HEK293 (cell line): ENCODE measurements at regions not wholly inside any gene's neighbourhood (a gene's known extent, or its start where the extent isn't known, plus 50 kb on each side); places are given as distances from the start of the nearest gene placed in this dataset.

ENCODE experiments used
- CTCF ChIA-PET: fragments of 350-600 bp; formaldehyde crosslinking; extraction: SDS; loops from one replicate; lab custom pipeline; 2021; ENCODE audit warnings: antibody characterized with exemption; lab: Yijun Ruan, JAX
- POLR2A ChIA-PET: fragments of 300-600 bp; formaldehyde crosslinking; extraction: SDS; loops from one replicate; lab custom pipeline; 2020; ENCODE audit warnings: antibody characterized with exemption, inconsistent platforms; lab: Yijun Ruan, JAX
- H3K27ac ChIP-seq: fragments of 200-500 bp; sonication (Bioruptor generic); 2 replicates; pipeline ENCODE4 v1.5.1; 2014; ENCODE audit warnings: low read depth, low read length, control low read depth, inconsistent platforms; ENCODE audit errors: extremely low read depth
- H3K36me3 ChIP-seq, 2 experiments: fragments of 200-500 bp in 1 of 2; sonication (Bioruptor generic) in 1 of 2; 1 replicate in 1 of 2; 2 replicates in 1 of 2; pipeline ENCODE4 v1.5.1; 2014 to 2017; ENCODE audit warnings: inconsistent platforms in 2 of 2, low read length in 2 of 2; ENCODE audit not compliant: control insufficient read depth in 2 of 2, insufficient read depth in 1 of 2
- H3K4me1 ChIP-seq: fragments of 200-500 bp; sonication (Bioruptor generic); 2 replicates; pipeline ENCODE4 v1.5.1; 2014; ENCODE audit warnings: mild to moderate bottlenecking, low read length, inconsistent platforms; ENCODE audit not compliant: control insufficient read depth, insufficient read depth
- H3K4me3 ChIP-seq: 2 replicates; pipeline ENCODE4 v1.5.1; 2011; ENCODE audit warnings: low read depth, mild to moderate bottlenecking, control low read depth, low read length, moderate library complexity
- H3K9me3 ChIP-seq: fragments of 200-500 bp; sonication (Bioruptor generic); 2 replicates; pipeline ENCODE4 v1.5.1; 2014; ENCODE audit warnings: low read depth, low read length, inconsistent platforms; ENCODE audit not compliant: control insufficient read depth, insufficient read depth
- BCL11A ChIP-seq: fragments of 450-650 bp; formaldehyde crosslinking; IDR thresholded peaks from 2 replicates; pipeline ENCODE4 v1.5.1; 2016; ENCODE audit warnings: low read depth, missing biosample characterization, missing genetic modification characterization
- HIC1 ChIP-seq: fragments of 450-650 bp; formaldehyde crosslinking; IDR thresholded peaks from 2 replicates; pipeline ENCODE4 v1.5.1; 2016; ENCODE audit warnings: missing biosample characterization, missing genetic modification characterization
- KLF7 ChIP-seq: fragments of 450-650 bp; formaldehyde crosslinking; IDR thresholded peaks from 2 replicates; pipeline ENCODE4 v1.5.1; 2016; ENCODE audit warnings: missing biosample characterization, missing genetic modification characterization, borderline replicate concordance
- PATZ1 ChIP-seq: fragments of 450-650 bp; formaldehyde crosslinking; IDR thresholded peaks from 2 replicates; pipeline ENCODE4 v1.5.1; 2016; ENCODE audit warnings: missing biosample characterization, missing genetic modification characterization
- SETDB1 ChIP-seq: IDR thresholded peaks from one replicate; pipeline ENCODE4 v1.6.1; 2017; ENCODE audit warnings: mild to moderate bottlenecking, low read length, moderate library complexity, mixed read lengths; ENCODE audit not compliant: insufficient read length
- SP7 ChIP-seq: fragments of 450-650 bp; formaldehyde crosslinking; IDR thresholded peaks from 2 replicates; pipeline ENCODE4 v1.5.1; 2016; ENCODE audit warnings: missing biosample characterization, missing genetic modification characterization
- WT1 ChIP-seq: fragments of 450-650 bp; formaldehyde crosslinking; IDR thresholded peaks from 2 replicates; pipeline ENCODE4 v1.5.1; 2016; ENCODE audit warnings: missing biosample characterization, missing genetic modification characterization
- YY2 ChIP-seq: fragments of 450-650 bp; formaldehyde crosslinking; IDR thresholded peaks from 2 replicates; pipeline ENCODE4 v1.5.1; 2016; ENCODE audit warnings: missing biosample characterization, missing genetic modification characterization
- ZEB2 ChIP-seq: fragments of 450-650 bp; formaldehyde crosslinking; IDR thresholded peaks from 2 replicates; pipeline ENCODE4 v1.5.1; 2016; ENCODE audit warnings: missing biosample characterization, missing genetic modification characterization
- ZNF174 ChIP-seq: fragments of 450-650 bp; formaldehyde crosslinking; IDR thresholded peaks from 2 replicates; pipeline ENCODE4 v1.5.0; 2017; ENCODE audit warnings: missing biosample characterization, mild to moderate bottlenecking, missing genetic modification characterization
- ZNF354C ChIP-seq: fragments of 450-650 bp; formaldehyde crosslinking; IDR thresholded peaks from 2 replicates; pipeline ENCODE4 v1.5.1; 2016; ENCODE audit warnings: missing biosample characterization, missing genetic modification characterization, low read depth, borderline replicate concordance
- ZNF366 ChIP-seq: fragments of 450-650 bp; formaldehyde crosslinking; conservative IDR thresholded peaks from 2 replicates; pipeline ENCODE4 v1.5.1; 2016; ENCODE audit warnings: missing biosample characterization, missing genetic modification characterization
- ZNF423 ChIP-seq: fragments of 450-650 bp; formaldehyde crosslinking; IDR thresholded peaks from 2 replicates; pipeline ENCODE4 v1.5.1; 2016; ENCODE audit warnings: missing biosample characterization, missing genetic modification characterization
- ZNF560 ChIP-seq: fragments of 450-650 bp; formaldehyde crosslinking; IDR thresholded peaks from 2 replicates; pipeline ENCODE4 v1.5.1; 2017; ENCODE audit warnings: missing biosample characterization, missing genetic modification characterization, borderline replicate concordance
- ZNF571 ChIP-seq: fragments of 450-650 bp; formaldehyde crosslinking; IDR thresholded peaks from 2 replicates; pipeline ENCODE4 v1.5.0; 2017; ENCODE audit warnings: missing biosample characterization, missing genetic modification characterization
- ZNF596 ChIP-seq: fragments of 450-650 bp; IDR thresholded peaks from 2 replicates; pipeline ENCODE4 v1.5.0; 2018; ENCODE audit warnings: missing biosample characterization, mild to moderate bottlenecking, missing genetic modification characterization, moderate library complexity
- ZNF610 ChIP-seq: fragments of 450-650 bp; formaldehyde crosslinking; IDR thresholded peaks from 2 replicates; pipeline ENCODE4 v1.5.1; 2016; ENCODE audit warnings: missing biosample characterization, missing genetic modification characterization, borderline replicate concordance
- ZNF624 ChIP-seq: fragments of 450-650 bp; formaldehyde crosslinking; IDR thresholded peaks from 2 replicates; pipeline ENCODE4 v1.5.1; 2017; ENCODE audit warnings: missing biosample characterization, missing genetic modification characterization
- ZNF76 ChIP-seq: fragments of 450-650 bp; formaldehyde crosslinking; IDR thresholded peaks from 2 replicates; pipeline ENCODE4; 2016; ENCODE audit warnings: low read depth, missing biosample characterization, missing genetic modification characterization, borderline replicate concordance
- ZNF785 ChIP-seq: fragments of 450-650 bp; formaldehyde crosslinking; IDR thresholded peaks from 2 replicates; pipeline ENCODE4 v1.5.1; 2016; ENCODE audit warnings: missing biosample characterization, missing genetic modification characterization
- ZNF837 ChIP-seq: fragments of 450-650 bp; formaldehyde crosslinking; IDR thresholded peaks from 2 replicates; pipeline ENCODE4 v1.5.1; 2016; ENCODE audit warnings: missing biosample characterization, missing genetic modification characterization
- ZSCAN16 ChIP-seq: fragments of 450-650 bp; formaldehyde crosslinking; IDR thresholded peaks from 2 replicates; pipeline ENCODE4 v1.5.1; 2016; ENCODE audit warnings: missing biosample characterization, missing genetic modification characterization
- ZSCAN23 ChIP-seq: fragments of 450-650 bp; formaldehyde crosslinking; IDR thresholded peaks from 2 replicates; pipeline ENCODE4 v1.5.1; 2016; ENCODE audit warnings: missing biosample characterization, missing genetic modification characterization
- ZSCAN4 ChIP-seq: fragments of 450-650 bp; formaldehyde crosslinking; IDR thresholded peaks from 2 replicates; pipeline ENCODE4 v1.5.1; 2017; ENCODE audit warnings: missing biosample characterization, missing genetic modification characterization
- TF ChIP-seq, protein P1 (sequence below): fragments of 450-650 bp; formaldehyde crosslinking; IDR thresholded peaks from 2 replicates; pipeline ENCODE4 v1.5.1; 2016; ENCODE audit warnings: missing biosample characterization, missing genetic modification characterization
- TF ChIP-seq, protein P2 (sequence below): fragments of 450-650 bp; IDR thresholded peaks from 2 replicates; pipeline ENCODE4 v1.5.1; 2018; ENCODE audit warnings: missing biosample characterization, missing genetic modification characterization

- H3K27ac ChIP-seq = no peak overlapping the region
- CTCF ChIA-PET = interaction anchor here (0.7 kb wide), 1 partner anchor 694 kb away, joined by 3 read pairs; no protein-coding TSS in a partner anchor
- TF ChIP-seq ZNF76 (no peak), ZNF624 (tag by site-specific recombination) (no peak), ZSCAN23 (tag by site-specific recombination) (no peak), SP7 (no peak), WT1 (tag by site-specific recombination) (no peak), ZNF837 (tag by site-specific recombination) (no peak), PATZ1 (no peak), ZNF785 (tag by site-specific recombination) (no peak), ZNF571 (tag by site-specific recombination) (no peak), ZNF423 (tag by site-specific recombination) (no peak), ZNF610 (tag by site-specific recombination) (no peak), ZSCAN16 (tag by site-specific recombination) (no peak), BCL11A (tag by site-specific recombination) (no peak), ZSCAN4 (tag by site-specific recombination) (no peak), YY2 (tag by site-specific recombination) (no peak), ZNF174 (tag by site-specific recombination) (no peak)
- TF ChIP-seq, protein P1, sequence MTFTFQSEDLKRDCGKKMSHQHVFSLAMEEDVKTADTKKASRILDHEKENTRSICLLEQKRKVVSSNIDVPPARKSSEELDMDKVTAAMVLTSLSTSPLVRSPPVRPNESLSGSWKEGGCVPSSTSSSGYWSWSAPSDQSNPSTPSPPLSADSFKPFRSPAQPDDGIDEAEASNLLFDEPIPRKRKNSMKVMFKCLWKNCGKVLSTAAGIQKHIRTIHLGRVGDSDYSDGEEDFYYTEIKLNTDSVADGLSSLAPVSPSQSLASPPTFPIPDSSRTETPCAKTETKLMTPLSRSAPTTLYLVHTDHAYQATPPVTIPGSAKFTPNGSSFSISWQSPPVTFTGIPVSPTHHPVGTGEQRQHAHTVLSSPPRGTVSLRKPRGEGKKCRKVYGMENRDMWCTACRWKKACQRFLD (tag by site-specific recombination) = no peak
- TF ChIP-seq, all 188 proteins: peak for 0
- H3K36me3 ChIP-seq = no peaks in the 10 kb centered on the region
- H3K4me3 ChIP-seq = no peak overlapping the region
- no peaks in the 10 kb centered on the region for H3K4me1 ChIP-seq
- H3K9me3 ChIP-seq = no peaks in the 10 kb centered on the region
- POLR2A ChIA-PET = no interaction called here
Observed at GRCh38 chr3:135366816-135367215, 571.8 kb downstream of the EPHB1 start.

DNA sequence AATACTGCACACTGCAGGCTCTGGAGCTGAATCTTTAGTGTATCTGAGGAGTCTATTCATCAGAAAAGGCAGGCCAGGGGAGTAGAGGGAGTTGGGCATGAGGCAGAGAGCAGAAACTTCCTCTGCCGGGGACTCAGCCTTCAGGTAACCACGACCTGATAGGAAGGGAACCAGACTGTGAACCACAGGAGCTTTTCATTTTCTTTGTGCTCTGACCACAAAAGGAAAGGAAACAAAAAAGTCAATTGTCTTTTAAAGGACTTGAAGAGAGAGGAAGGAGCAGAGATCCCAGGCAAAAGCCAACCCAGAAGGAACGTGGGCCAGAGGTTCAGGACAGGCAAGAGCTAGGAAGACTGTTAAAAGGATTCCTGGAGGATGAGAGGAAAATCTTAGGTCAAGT lies 573.3 kb downstream of the EPHB1 start:
- no peak for TF ChIP-seq ZNF596 (tag by site-specific recombination)
- TF ChIP-seq ZNF354C (tag by site-specific recombination) = no peak
- TF ChIP-seq, protein P2, sequence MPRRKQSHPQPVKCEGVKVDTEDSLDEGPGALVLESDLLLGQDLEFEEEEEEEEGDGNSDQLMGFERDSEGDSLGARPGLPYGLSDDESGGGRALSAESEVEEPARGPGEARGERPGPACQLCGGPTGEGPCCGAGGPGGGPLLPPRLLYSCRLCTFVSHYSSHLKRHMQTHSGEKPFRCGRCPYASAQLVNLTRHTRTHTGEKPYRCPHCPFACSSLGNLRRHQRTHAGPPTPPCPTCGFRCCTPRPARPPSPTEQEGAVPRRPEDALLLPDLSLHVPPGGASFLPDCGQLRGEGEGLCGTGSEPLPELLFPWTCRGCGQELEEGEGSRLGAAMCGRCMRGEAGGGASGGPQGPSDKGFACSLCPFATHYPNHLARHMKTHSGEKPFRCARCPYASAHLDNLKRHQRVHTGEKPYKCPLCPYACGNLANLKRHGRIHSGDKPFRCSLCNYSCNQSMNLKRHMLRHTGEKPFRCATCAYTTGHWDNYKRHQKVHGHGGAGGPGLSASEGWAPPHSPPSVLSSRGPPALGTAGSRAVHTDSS (tag by site-specific recombination) = no peak
- no peak for TF ChIP-seq SETDB1
- TF ChIP-seq ZNF560 (tag by site-specific recombination) = no peak
- TF ChIP-seq ZNF366 (tag by site-specific recombination) = no peak
- no peak for TF ChIP-seq ZEB2 (tag by site-specific recombination)
- TF ChIP-seq HIC1 (tag by site-specific recombination) = no peak
- no peak for TF ChIP-seq KLF7
- no peaks in the 10 kb centered on the region for H3K9me3 ChIP-seq
- CTCF ChIA-PET = no interaction called here
- H3K36me3 ChIP-seq = no peaks in the 10 kb centered on the region
- no peak overlapping the region for H3K4me3 ChIP-seq
- POLR2A ChIA-PET = no interaction called here
- H3K27ac ChIP-seq = no peak overlapping the region
- no peaks in the 10 kb centered on the region for H3K4me1 ChIP-seq
